Ishikawa (cell line): ENCODE measurements at regions not wholly inside any gene's neighbourhood (a gene's known extent, or its start where the extent isn't known, plus 50 kb on each side); places are given as distances from the start of the nearest gene placed in this dataset.

Experiments
- CEBPB ChIP-seq: IDR thresholded peaks from 2 replicates; pipeline ENCODE4 v1.6.1; 2012
- CREB1 ChIP-seq: IDR thresholded peaks from 2 replicates; pipeline ENCODE4 v1.6.1; 2012; ENCODE audit warnings: low read depth
- EGR1 ChIP-seq: IDR thresholded peaks from 2 replicates; pipeline ENCODE4 v1.6.1; 2012
- EP300 ChIP-seq: IDR thresholded peaks from 2 replicates; pipeline ENCODE4 v1.6.1; 2012; ENCODE audit warnings: borderline replicate concordance
- FOXM1 ChIP-seq: IDR thresholded peaks from 2 replicates; pipeline ENCODE4 v1.6.1; 2012; ENCODE audit warnings: low read depth, borderline replicate concordance
- NFIC ChIP-seq: IDR thresholded peaks from 2 replicates; pipeline ENCODE4 v1.6.1; 2012
- RAD21 ChIP-seq: IDR thresholded peaks from 2 replicates; pipeline ENCODE4 v1.6.1; 2012; ENCODE audit warnings: low read depth
- TAF1 ChIP-seq: IDR thresholded peaks from 2 replicates; pipeline ENCODE4 v1.6.1; 2012; ENCODE audit warnings: low read depth, mild to moderate bottlenecking
- TCF12 ChIP-seq: IDR thresholded peaks from 2 replicates; pipeline ENCODE4 v1.6.1; 2012; ENCODE audit warnings: low read depth
- TEAD4 ChIP-seq: IDR thresholded peaks from 2 replicates; pipeline ENCODE4 v1.6.1; 2012
- YY1 ChIP-seq: IDR thresholded peaks from 2 replicates; pipeline ENCODE4 v1.6.1; 2012; ENCODE audit warnings: low read depth
- ZBTB7A ChIP-seq: IDR thresholded peaks from 2 replicates; pipeline ENCODE4 v1.6.1; 2012; ENCODE audit warnings: low read depth
- TF ChIP-seq, protein P1 (sequence below): IDR thresholded peaks from 2 replicates; pipeline ENCODE4 v1.6.1; 2012; ENCODE audit warnings: low read depth, mild to moderate bottlenecking
- TF ChIP-seq, protein P2 (sequence below): IDR thresholded peaks from 2 replicates; pipeline ENCODE4 v1.6.1; 2012
- TF ChIP-seq, protein P3 (sequence below): IDR thresholded peaks from 2 replicates; pipeline ENCODE4 v1.6.1; 2012

DNA sequence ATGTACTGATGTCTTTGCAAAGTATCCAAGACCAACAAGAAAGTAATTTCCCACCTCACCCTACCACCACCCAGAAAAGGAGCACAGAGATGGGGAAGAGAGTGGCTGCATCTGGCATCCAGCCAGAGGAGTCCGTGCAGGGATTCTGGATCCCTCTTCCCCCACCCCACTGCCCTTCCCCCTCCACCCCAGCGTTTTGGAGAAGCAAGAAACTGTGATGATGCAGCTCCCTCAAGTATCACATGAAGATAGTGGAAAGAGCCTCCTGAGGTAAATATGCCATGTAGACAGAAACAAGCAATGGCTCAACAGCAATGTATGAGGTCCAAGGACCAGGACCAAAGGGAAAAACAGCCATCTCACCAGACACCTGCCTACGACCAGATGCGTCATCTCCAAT, 153.8 kb downstream of the DEPDC1B start:
- TF ChIP-seq EP300 (no peak), EGR1 (no peak), CREB1 (no peak), ZBTB7A (no peak), NFIC (no peak), TAF1 (no peak)
- TF ChIP-seq, protein P1, sequence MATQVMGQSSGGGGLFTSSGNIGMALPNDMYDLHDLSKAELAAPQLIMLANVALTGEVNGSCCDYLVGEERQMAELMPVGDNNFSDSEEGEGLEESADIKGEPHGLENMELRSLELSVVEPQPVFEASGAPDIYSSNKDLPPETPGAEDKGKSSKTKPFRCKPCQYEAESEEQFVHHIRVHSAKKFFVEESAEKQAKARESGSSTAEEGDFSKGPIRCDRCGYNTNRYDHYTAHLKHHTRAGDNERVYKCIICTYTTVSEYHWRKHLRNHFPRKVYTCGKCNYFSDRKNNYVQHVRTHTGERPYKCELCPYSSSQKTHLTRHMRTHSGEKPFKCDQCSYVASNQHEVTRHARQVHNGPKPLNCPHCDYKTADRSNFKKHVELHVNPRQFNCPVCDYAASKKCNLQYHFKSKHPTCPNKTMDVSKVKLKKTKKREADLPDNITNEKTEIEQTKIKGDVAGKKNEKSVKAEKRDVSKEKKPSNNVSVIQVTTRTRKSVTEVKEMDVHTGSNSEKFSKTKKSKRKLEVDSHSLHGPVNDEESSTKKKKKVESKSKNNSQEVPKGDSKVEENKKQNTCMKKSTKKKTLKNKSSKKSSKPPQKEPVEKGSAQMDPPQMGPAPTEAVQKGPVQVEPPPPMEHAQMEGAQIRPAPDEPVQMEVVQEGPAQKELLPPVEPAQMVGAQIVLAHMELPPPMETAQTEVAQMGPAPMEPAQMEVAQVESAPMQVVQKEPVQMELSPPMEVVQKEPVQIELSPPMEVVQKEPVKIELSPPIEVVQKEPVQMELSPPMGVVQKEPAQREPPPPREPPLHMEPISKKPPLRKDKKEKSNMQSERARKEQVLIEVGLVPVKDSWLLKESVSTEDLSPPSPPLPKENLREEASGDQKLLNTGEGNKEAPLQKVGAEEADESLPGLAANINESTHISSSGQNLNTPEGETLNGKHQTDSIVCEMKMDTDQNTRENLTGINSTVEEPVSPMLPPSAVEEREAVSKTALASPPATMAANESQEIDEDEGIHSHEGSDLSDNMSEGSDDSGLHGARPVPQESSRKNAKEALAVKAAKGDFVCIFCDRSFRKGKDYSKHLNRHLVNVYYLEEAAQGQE = no peak
- TF ChIP-seq, protein P2, sequence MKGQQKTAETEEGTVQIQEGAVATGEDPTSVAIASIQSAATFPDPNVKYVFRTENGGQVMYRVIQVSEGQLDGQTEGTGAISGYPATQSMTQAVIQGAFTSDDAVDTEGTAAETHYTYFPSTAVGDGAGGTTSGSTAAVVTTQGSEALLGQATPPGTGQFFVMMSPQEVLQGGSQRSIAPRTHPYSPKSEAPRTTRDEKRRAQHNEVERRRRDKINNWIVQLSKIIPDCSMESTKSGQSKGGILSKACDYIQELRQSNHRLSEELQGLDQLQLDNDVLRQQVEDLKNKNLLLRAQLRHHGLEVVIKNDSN = no peak

- TF ChIP-seq NFIC (no peak), EGR1 (no peak), CREB1 (no peak), TEAD4 (no peak), YY1 (no peak), TCF12 (no peak), CEBPB (no peak), TAF1 (no peak), EP300 (no peak), FOXM1 (no peak), RAD21 (no peak), ZBTB7A (no peak)
- TF ChIP-seq, protein P1 = no peak
- TF ChIP-seq, protein P3, sequence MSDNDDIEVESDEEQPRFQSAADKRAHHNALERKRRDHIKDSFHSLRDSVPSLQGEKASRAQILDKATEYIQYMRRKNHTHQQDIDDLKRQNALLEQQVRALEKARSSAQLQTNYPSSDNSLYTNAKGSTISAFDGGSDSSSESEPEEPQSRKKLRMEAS = no peak
- TF ChIP-seq, protein P2 = no peak
These were observed 154.4 kb downstream of the DEPDC1B start for GRCh38 chr5:60545551-60545950.

DNA sequence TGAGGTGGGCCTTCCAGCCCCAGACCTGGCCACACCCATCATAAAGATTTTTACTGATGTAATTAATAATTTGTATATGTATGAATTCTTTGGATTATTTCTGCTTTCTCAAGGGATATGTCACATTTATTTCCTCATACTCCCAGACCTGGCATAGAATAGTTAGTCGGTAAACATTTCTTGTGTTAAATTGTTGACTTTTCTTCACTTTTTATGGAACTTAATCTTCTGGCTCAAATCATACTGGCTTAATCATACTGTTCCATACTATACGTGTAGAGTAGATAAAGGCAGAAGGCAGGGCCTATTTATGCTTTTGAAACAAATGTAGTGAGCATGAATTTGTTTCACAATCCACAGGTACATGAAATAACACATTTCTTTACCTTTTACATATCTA, 155.8 kb downstream of the DEPDC1B start:
- TF ChIP-seq FOXM1 = no peak
- TF ChIP-seq CEBPB = no peak
- TF ChIP-seq, protein P2 = no peak
- TF ChIP-seq EP300 = no peak
- TF ChIP-seq RAD21 = no peak
- no peak for TF ChIP-seq TCF12
- no peak for TF ChIP-seq CREB1
- TF ChIP-seq, protein P1 = no peak
- TF ChIP-seq, protein P3 = no peak
- no peak for TF ChIP-seq ZBTB7A
- no peak for TF ChIP-seq EGR1
- TF ChIP-seq TEAD4 = no peak
- TF ChIP-seq TAF1 = no peak
- TF ChIP-seq NFIC = no peak
- no peak for TF ChIP-seq YY1

DNA sequence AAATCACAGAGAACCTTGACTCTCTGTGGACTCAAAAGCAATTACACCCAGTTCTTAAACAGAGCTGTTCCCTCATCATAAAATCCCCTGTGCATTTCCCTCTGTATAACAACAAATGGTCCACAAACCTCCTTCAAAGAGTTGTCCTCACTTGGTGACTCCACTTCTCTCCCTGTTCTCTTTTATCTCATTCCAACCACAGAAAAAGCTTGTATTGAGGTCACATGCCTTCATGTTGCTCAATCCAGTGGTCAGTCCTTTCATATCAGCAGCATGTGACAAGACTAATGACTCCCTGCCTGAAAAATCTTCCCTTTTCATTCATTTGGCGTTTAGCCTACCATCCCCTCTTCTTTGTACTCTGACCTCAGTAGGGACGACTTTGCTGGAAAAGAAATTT, 158.0 kb downstream of the DEPDC1B start:
- TF ChIP-seq ZBTB7A (no peak), TAF1 (no peak), EGR1 (no peak), EP300 (no peak), CREB1 (no peak), TEAD4 (no peak), YY1 (no peak), CEBPB (no peak), RAD21 (no peak), TCF12 (no peak), FOXM1 (no peak), NFIC (no peak)
- TF ChIP-seq, protein P3 = no peak
- TF ChIP-seq, protein P2 = no peak
- TF ChIP-seq, protein P1 = no peak
